ENCODE measurements at regions not wholly inside any gene's neighbourhood (a gene's known extent, or its start where the extent isn't known, plus 50 kb on each side); places are given as distances from the start of the nearest gene placed in this dataset.

GRCh38 chr9:95623640-95624039 is 106.9 kb upstream of the PTCH1 start:
- intact Hi-C loops (cut with micrococcal nuclease; ENCODE audit: unreplicated experiment) (no loop called here), in situ Hi-C loops (cut with MboI) (no loop called here)
- Histone ChIP-seq H3K4me1 (ENCODE audit: control insufficient read depth, insufficient read depth, low read length) (no peaks in the 10 kb centered on the region), H3K9me3 (replicated peaks; ENCODE audit: control insufficient read depth, insufficient read depth, low read length) (no peaks in the 10 kb centered on the region; the same call in 2 of the 3 replicates), H3K4me2 (ENCODE audit: control insufficient read depth, insufficient read depth) (no peak overlapping the region), H3K79me2 (ENCODE audit: control insufficient read depth, insufficient read depth, low read length) (no peaks in the 10 kb centered on the region), H4K20me1 (ENCODE audit: control insufficient read depth, insufficient read depth) (no peaks in the 10 kb centered on the region), H3K36me3 (ENCODE audit: control insufficient read depth in 2 of 2, insufficient read depth in 2 of 2, low read length in 1 of 2) (no peaks in the 10 kb centered on the region), H2AFZ (ENCODE audit: control insufficient read depth, low read depth, low read length) (no peak overlapping the region), H3K27ac (ENCODE audit: control insufficient read depth, insufficient read depth) (no peak overlapping the region), H3K9ac (ENCODE audit: control insufficient read depth, insufficient read depth, low read length) (no peak overlapping the region), H3K4me3 (no peak overlapping the region), H3K27me3 (replicated peaks in 1 of 2; ENCODE audit: control insufficient read depth in 2 of 2, insufficient read depth in 2 of 2, low read length in 1 of 2) (peaks cover 0 to 1% of the 10 kb centered on the region in 2 experiments; a peak in 1 of 4 replicates)
- ATAC-seq: no peak
- TF ChIP-seq CBFB (IDR thresholded peaks at IDR 0.05; ENCODE audit: low read depth) (no peak), TCF12 (IDR thresholded peaks at IDR 0.05; ENCODE audit: low read depth, low read length) (no peak), YBX1 (IDR thresholded peaks at IDR 0.05) (no peak), IKZF2 (IDR thresholded peaks at IDR 0.05) (no peak), SPI1 (IDR thresholded peaks at IDR 0.05; ENCODE audit: borderline replicate concordance, insufficient read depth, low read depth, low read length) (no peak), SREBF1 (IDR thresholded peaks at IDR 0.05; ENCODE audit: low read length) (no peak), MLLT1 (IDR thresholded peaks at IDR 0.05) (no peak), RAD21 (IDR thresholded peaks at IDR 0.05; ENCODE audit: insufficient read depth, low read depth, low read length) (no peak), LARP7 (IDR thresholded peaks at IDR 0.05) (no peak), ATF7 (IDR thresholded peaks at IDR 0.05; ENCODE audit: low read depth) (no peak), E2F8 (IDR thresholded peaks at IDR 0.05; ENCODE audit: low read depth, partially characterized antibody) (no peak), MTA2 (IDR thresholded peaks at IDR 0.05; ENCODE audit: low read depth) (no peak), ZNF592 (IDR thresholded peaks at IDR 0.05) (no peak), TCF3 (IDR thresholded peaks at IDR 0.05; ENCODE audit: borderline replicate concordance, insufficient read depth, low read depth, low read length) (no peak), TBL1XR1 (IDR thresholded peaks at IDR 0.05; ENCODE audit: low read depth, low read length) (no peak), POLR2A (IDR thresholded peaks at IDR 0.05; ENCODE audit: low read depth, low read length) (no peak), JUND (IDR thresholded peaks at IDR 0.05; ENCODE audit: low read depth, low read length) (no peak)
- ChIA-PET CTCF (no interaction called here), RAD21 (ENCODE audit: unreplicated experiment) (no interaction called here), SMC1A (ENCODE audit: uncharacterized antibody, unreplicated experiment) (no interaction called here), POLR2A (no interaction called here)
- DNase-seq (ENCODE audit: low read depth, low spot score): no peak
- WGBS (ENCODE audit: insufficient coverage, insufficient replicate concordance, low lambda C conversion rate, missing lambda C conversion rate): 70% methylated on average over 4 of the region's 4 CpGs
- no TSS peak for BruUV-seq (replicated peaks)
- no peak for FAIRE-seq
